IMR-90 (cell line): ENCODE measurements at regions not wholly inside any gene's neighbourhood (a gene's known extent, or its start where the extent isn't known, plus 50 kb on each side); places are given as distances from the start of the nearest gene placed in this dataset.

Source experiments
- BHLHE40 ChIP-seq: fragments of 150-350 bp; IDR thresholded peaks from 2 replicates; pipeline ENCODE4 v1.6.1; 2016; ENCODE audit warnings: mild to moderate bottlenecking, low read depth, low read length
- CEBPB ChIP-seq: IDR thresholded peaks from 2 replicates; pipeline ENCODE4 v1.6.1; 2012; ENCODE audit warnings: low read depth, low read length, improper control_type of control experiment
- POLR2A ChIP-seq: IDR thresholded peaks from 2 replicates; pipeline ENCODE4 v1.6.1; 2012; ENCODE audit warnings: mild to moderate bottlenecking, low read depth, low read length
- RFX5 ChIP-seq: IDR thresholded peaks from 2 replicates; pipeline ENCODE4 v1.8.0; 2012; ENCODE audit warnings: low read depth, mild to moderate bottlenecking, low read length, moderate library complexity
- TF ChIP-seq, protein P1 (sequence below): conservative IDR thresholded peaks from 2 replicates; pipeline ENCODE4 v1.5.1; 2012; ENCODE audit warnings: mild to moderate bottlenecking, low read depth, low read length, improper control_type of control experiment
- TF ChIP-seq, protein P2 (sequence below): fragments of 150-350 bp; IDR thresholded peaks from 2 replicates; pipeline ENCODE4 v1.6.1; 2017; ENCODE audit warnings: mild to moderate bottlenecking, antibody characterized with exemption, low read length, low read depth

DNA sequence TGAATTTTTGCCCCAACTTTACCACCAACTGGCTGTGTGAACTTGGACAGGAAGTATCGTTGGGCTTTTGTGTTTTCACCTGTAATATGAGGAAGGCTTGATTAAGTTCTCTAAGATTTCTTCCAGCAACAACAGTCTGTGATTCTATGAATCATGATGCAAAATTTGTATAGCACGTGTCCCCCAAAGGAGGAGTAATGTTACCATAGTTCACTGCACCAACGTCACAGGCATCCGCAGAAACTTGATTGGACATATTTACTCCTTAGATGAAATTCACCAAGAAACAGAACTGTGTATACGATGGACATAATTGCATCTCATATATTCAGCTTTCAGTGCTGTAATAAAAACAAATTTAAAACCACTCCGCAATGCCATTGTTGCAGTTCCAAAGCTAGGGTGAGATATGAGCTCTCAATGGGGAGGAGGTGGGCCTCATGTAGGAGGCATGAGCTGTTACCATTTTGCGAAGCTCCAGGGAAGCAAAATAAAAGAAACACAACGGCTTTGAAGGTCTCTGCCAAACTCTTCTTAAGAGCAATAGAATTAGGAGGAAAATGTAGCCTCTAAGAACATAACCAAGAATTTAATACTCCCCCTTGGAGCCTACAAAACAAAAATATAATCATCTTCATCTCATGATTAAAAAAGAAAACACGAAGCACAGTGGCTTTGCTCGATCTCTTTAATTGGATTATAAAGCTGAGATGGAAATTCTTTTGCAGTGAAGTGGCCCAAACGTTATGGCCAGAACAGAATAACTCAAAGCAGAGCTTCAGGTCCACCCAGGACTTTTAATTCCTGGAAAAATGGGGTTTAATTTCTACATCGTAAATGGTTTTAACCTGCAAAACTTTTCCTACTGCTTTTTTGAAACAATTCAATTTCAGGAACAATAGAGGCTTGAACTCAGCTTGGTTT lies 80.7 kb downstream of the CHST2 start:
- TF ChIP-seq, protein P1, sequence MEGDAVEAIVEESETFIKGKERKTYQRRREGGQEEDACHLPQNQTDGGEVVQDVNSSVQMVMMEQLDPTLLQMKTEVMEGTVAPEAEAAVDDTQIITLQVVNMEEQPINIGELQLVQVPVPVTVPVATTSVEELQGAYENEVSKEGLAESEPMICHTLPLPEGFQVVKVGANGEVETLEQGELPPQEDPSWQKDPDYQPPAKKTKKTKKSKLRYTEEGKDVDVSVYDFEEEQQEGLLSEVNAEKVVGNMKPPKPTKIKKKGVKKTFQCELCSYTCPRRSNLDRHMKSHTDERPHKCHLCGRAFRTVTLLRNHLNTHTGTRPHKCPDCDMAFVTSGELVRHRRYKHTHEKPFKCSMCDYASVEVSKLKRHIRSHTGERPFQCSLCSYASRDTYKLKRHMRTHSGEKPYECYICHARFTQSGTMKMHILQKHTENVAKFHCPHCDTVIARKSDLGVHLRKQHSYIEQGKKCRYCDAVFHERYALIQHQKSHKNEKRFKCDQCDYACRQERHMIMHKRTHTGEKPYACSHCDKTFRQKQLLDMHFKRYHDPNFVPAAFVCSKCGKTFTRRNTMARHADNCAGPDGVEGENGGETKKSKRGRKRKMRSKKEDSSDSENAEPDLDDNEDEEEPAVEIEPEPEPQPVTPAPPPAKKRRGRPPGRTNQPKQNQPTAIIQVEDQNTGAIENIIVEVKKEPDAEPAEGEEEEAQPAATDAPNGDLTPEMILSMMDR, result no peak
- TF ChIP-seq RFX5 (no peak), POLR2A (no peak), BHLHE40 (no peak), CEBPB (no peak)
- TF ChIP-seq, protein P2, sequence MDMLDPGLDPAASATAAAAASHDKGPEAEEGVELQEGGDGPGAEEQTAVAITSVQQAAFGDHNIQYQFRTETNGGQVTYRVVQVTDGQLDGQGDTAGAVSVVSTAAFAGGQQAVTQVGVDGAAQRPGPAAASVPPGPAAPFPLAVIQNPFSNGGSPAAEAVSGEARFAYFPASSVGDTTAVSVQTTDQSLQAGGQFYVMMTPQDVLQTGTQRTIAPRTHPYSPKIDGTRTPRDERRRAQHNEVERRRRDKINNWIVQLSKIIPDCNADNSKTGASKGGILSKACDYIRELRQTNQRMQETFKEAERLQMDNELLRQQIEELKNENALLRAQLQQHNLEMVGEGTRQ, result no peak
